Activated CD4-positive, alpha-beta memory T cell treated with anti-CD3 and anti-CD28 coated beads for 36 hours (primary cell): ENCODE measurements at regions not wholly inside any gene's neighbourhood (a gene's known extent, or its start where the extent isn't known, plus 50 kb on each side); places are given as distances from the start of the nearest gene placed in this dataset.

Experiments used
- CTCF ChIA-PET: fragments of 350-600 bp; sonication (Branson Sonifier 250); formaldehyde crosslinking; loops from one replicate; lab custom pipeline; 2021; ENCODE audit warnings: antibody characterized with exemption, inconsistent platforms; lab: Charles Lee
- POLR2A ChIA-PET: fragments of 350-600 bp; sonication (Branson Sonifier 250); formaldehyde crosslinking; loops from one replicate; lab custom pipeline; 2021; ENCODE audit warnings: antibody characterized with exemption; lab: Charles Lee
- DNase-seq: peaks from one replicate; pipeline ENCODE4 v3.0.0-alpha.2; 2020
- H3K27ac Mint-ChIP-seq: one replicate; pipeline ENCODE4 v1.8.0; 2021; ENCODE audit warnings: mixed read lengths
- H3K27me3 Mint-ChIP-seq: one replicate; pipeline ENCODE4 v1.8.0; 2021; ENCODE audit warnings: mixed read lengths
- H3K36me3 Mint-ChIP-seq: one replicate; pipeline ENCODE4 v1.8.0; 2021; ENCODE audit warnings: mixed read lengths
- H3K4me1 Mint-ChIP-seq: one replicate; pipeline ENCODE4 v1.8.0; 2021; ENCODE audit warnings: low read depth, mixed read lengths
- H3K4me3 Mint-ChIP-seq: one replicate; pipeline ENCODE4 v1.8.0; 2021; ENCODE audit warnings: mild to moderate bottlenecking, mixed read lengths
- H3K9me3 Mint-ChIP-seq: one replicate; pipeline ENCODE4 v1.8.0; 2021; ENCODE audit warnings: mixed read lengths
- intact Hi-C: fragments of 100-400 bp; cut with micrococcal nuclease; formaldehyde crosslinking; loops from one replicate; pipeline ENCODE4 v1.15.1; 2023

GRCh38 chr7:155955367-155955635, 143.0 kb upstream of the SHH start:
- no peak for DNase-seq
- intact Hi-C loops: no loop called here
- Mint-ChIP-seq H3K4me1 (no peaks in the 10 kb centered on the region), H3K27ac (no peak overlapping the region), H3K4me3 (no peak overlapping the region), H3K9me3 (no peaks in the 10 kb centered on the region), H3K27me3 (peaks cover 3% of the 10 kb centered on the region), H3K36me3 (no peaks in the 10 kb centered on the region)
- ChIA-PET POLR2A (no interaction called here), CTCF (no interaction called here)

- DNase-seq: no peak
- Mint-ChIP-seq H3K9me3 (no peaks in the 10 kb centered on the region), H3K27ac (no peak overlapping the region), H3K27me3 (no peaks in the 10 kb centered on the region), H3K4me1 (no peaks in the 10 kb centered on the region), H3K4me3 (no peak overlapping the region), H3K36me3 (no peaks in the 10 kb centered on the region)
- ChIA-PET CTCF (no interaction called here), POLR2A (no interaction called here)
- intact Hi-C loops: no loop called here
Observed at GRCh38 chr7:155954550-155955366, 142.5 kb upstream of the SHH start.

- Mint-ChIP-seq H3K4me1 (no peaks in the 10 kb centered on the region), H3K36me3 (no peaks in the 10 kb centered on the region), H3K9me3 (no peaks in the 10 kb centered on the region), H3K27me3 (no peaks in the 10 kb centered on the region), H3K4me3 (no peak overlapping the region), H3K27ac (no peak overlapping the region)
- intact Hi-C loops: no loop called here
- DNase-seq: no peak
- ChIA-PET POLR2A (no interaction called here), CTCF (no interaction called here)
Observed at GRCh38 chr7:155953781-155954549, 141.7 kb upstream of the SHH start.

GRCh38 chr7:155953501-155953778, 141.2 kb upstream of the SHH start:
- CTCF ChIA-PET: no interaction called here
- no peaks in the 10 kb centered on the region for H3K4me1 Mint-ChIP-seq
- no peak for DNase-seq
- intact Hi-C loops: no loop called here
- POLR2A ChIA-PET: no interaction called here
- H3K9me3 Mint-ChIP-seq: no peaks in the 10 kb centered on the region
- H3K27me3 Mint-ChIP-seq: peaks cover 2% of the 10 kb centered on the region
- H3K27ac Mint-ChIP-seq: no peak overlapping the region
- no peaks in the 10 kb centered on the region for H3K36me3 Mint-ChIP-seq
- H3K4me3 Mint-ChIP-seq: no peak overlapping the region

GRCh38 chr7:155951554-155952158, 139.4 kb upstream of the SHH start:
- intact Hi-C loops: no loop called here
- DNase-seq: no peak
- no peak overlapping the region for H3K27ac Mint-ChIP-seq
- ChIA-PET POLR2A (no interaction called here), CTCF (no interaction called here)
- no peak overlapping the region for H3K4me3 Mint-ChIP-seq
- no peaks in the 10 kb centered on the region for H3K4me1 Mint-ChIP-seq
- H3K27me3 Mint-ChIP-seq: peaks cover 2% of the 10 kb centered on the region
- no peaks in the 10 kb centered on the region for H3K36me3 Mint-ChIP-seq
- no peaks in the 10 kb centered on the region for H3K9me3 Mint-ChIP-seq

GRCh38 chr7:155950898-155951553, 138.8 kb upstream of the SHH start:
- intact Hi-C loops: no loop called here
- ChIA-PET CTCF (no interaction called here), POLR2A (no interaction called here)
- Mint-ChIP-seq H3K4me1 (no peaks in the 10 kb centered on the region), H3K27me3 (peaks cover 2% of the 10 kb centered on the region), H3K9me3 (no peaks in the 10 kb centered on the region), H3K27ac (no peak overlapping the region), H3K4me3 (no peak overlapping the region), H3K36me3 (no peaks in the 10 kb centered on the region)
- DNase-seq: no peak

GRCh38 chr7:155948845-155949244, 136.6 kb upstream of the SHH start:
- no peak for DNase-seq
- Mint-ChIP-seq H3K4me3 (no peak overlapping the region), H3K27me3 (peaks cover 2% of the 10 kb centered on the region), H3K36me3 (no peaks in the 10 kb centered on the region), H3K4me1 (no peaks in the 10 kb centered on the region), H3K9me3 (no peaks in the 10 kb centered on the region), H3K27ac (no peak overlapping the region)
- CTCF ChIA-PET: no interaction called here
- intact Hi-C loops: no loop called here
- POLR2A ChIA-PET: no interaction called here

GRCh38 chr7:155948423-155948822, 136.2 kb upstream of the SHH start:
- no peak for DNase-seq
- POLR2A ChIA-PET: no interaction called here
- Mint-ChIP-seq H3K4me1 (no peaks in the 10 kb centered on the region), H3K27ac (no peak overlapping the region), H3K4me3 (no peak overlapping the region), H3K27me3 (peaks cover 2% of the 10 kb centered on the region), H3K9me3 (no peaks in the 10 kb centered on the region), H3K36me3 (no peaks in the 10 kb centered on the region)
- CTCF ChIA-PET: no interaction called here
- intact Hi-C loops: no loop called here

DNA sequence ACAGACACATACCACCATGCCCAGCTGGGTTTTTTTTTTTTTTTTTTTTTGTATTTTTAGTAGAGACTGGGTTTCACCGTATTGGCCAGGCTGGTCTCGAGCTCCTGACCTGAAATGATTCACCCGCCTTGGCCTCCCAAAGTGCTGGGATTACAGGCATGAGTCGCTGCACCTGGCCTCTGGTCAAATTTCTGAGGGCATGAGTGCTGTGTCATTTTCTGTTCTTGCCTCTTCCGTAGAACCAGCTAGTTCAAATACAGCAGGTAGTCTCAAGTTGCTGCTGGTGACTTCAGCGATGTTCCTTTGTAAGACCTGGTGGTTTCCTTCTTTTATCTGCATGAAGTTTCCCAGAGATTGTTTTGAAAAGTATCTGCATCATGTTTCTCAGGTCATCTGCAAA, 134.8 kb upstream of the SHH start:
- Mint-ChIP-seq H3K27me3 (peaks cover 2% of the 10 kb centered on the region), H3K4me3 (no peak overlapping the region), H3K4me1 (no peaks in the 10 kb centered on the region), H3K27ac (no peak overlapping the region), H3K9me3 (no peaks in the 10 kb centered on the region), H3K36me3 (no peaks in the 10 kb centered on the region)
- intact Hi-C loops: no loop called here
- CTCF ChIA-PET: no interaction called here
- POLR2A ChIA-PET: no interaction called here
- DNase-seq: no peak

DNA sequence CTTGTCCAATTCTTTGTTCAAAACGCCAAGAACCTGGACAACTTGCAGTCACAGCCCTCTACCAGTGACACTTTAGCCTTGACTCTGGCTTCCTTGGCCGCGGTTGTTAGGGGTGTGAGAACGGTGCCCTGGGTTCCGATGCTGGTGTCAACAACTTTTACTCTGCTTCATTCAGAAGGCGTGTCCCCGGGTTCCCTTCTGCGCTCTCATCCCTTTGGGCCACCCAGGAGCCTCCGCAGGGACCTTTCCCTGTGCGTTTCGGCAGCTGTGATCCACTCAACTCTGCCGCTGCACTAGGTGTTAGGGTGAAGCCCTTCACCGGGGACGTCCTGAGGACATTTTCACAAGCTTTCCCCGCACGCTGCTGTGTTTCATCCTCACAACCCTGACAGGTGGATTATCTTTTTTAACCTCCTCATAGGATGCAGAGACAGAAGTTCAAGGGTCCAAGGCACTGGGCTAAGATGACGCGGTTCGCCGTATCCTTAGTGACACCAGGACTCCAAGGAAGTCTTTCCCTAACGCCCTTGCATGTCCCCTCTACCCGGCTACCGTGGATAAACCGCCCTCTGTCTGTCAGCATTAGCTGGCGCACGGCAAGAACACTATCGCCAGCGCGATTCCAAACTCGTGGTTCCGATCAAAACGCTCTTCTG, 133.5 kb upstream of the SHH start:
- Mint-ChIP-seq H3K27me3 (peaks cover 2% of the 10 kb centered on the region), H3K4me3 (no peak overlapping the region), H3K27ac (no peak overlapping the region), H3K36me3 (no peaks in the 10 kb centered on the region), H3K4me1 (no peaks in the 10 kb centered on the region), H3K9me3 (no peaks in the 10 kb centered on the region)
- POLR2A ChIA-PET: no interaction called here
- CTCF ChIA-PET: no interaction called here
- intact Hi-C loops: no loop called here
- no peak for DNase-seq

DNA sequence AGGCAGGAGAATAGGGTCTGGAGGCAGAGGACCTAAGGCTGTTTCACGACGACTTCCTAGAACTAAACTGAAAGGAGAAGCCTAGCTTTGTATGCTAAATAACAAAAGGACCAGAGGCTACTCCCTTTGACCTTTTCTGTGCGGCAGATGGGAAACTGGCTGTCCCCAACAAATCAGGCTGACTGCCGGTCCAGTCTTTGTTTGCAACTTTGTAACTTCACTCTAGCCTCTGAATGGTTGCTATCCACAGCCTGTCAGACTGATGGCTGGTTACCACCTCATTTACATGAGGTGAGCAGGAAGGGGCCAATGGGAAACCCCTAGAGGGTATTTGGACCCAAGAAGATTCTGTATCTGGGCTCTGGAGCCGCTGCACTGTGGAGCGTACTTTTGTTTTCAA, 132.6 kb upstream of the SHH start:
- intact Hi-C loops: no loop called here
- Mint-ChIP-seq H3K9me3 (no peaks in the 10 kb centered on the region), H3K4me1 (no peaks in the 10 kb centered on the region), H3K36me3 (no peaks in the 10 kb centered on the region), H3K4me3 (no peak overlapping the region), H3K27me3 (peaks cover 5% of the 10 kb centered on the region), H3K27ac (no peak overlapping the region)
- POLR2A ChIA-PET: no interaction called here
- CTCF ChIA-PET: no interaction called here
- DNase-seq: no peak

- no peaks in the 10 kb centered on the region for H3K36me3 Mint-ChIP-seq
- H3K4me3 Mint-ChIP-seq: no peak overlapping the region
- H3K9me3 Mint-ChIP-seq: peaks cover 2% of the 10 kb centered on the region
- ChIA-PET POLR2A (no interaction called here), CTCF (no interaction called here)
- no peak overlapping the region for H3K27ac Mint-ChIP-seq
- peaks cover 2% of the 10 kb centered on the region for H3K27me3 Mint-ChIP-seq
- no peak for DNase-seq
- intact Hi-C loops: no loop called here
- no peaks in the 10 kb centered on the region for H3K4me1 Mint-ChIP-seq
Observed at GRCh38 chr7:155943251-155943899, 131.1 kb upstream of the SHH start.
